ENCODE measurements at regions not wholly inside any gene's neighbourhood (a gene's known extent, or its start where the extent isn't known, plus 50 kb on each side); places are given as distances from the start of the nearest gene placed in this dataset.

- no peaks in the 10 kb centered on the region for H3K79me2 ChIP-seq (ENCODE audit: insufficient read depth)
- TF ChIP-seq GATA2 (CRISPR knock-in tag; IDR thresholded peaks at IDR 0.05) (no peak), NRF1 (IDR thresholded peaks at IDR 0.05; ENCODE audit: low read depth, low read length) (no peak), MEF2A (IDR thresholded peaks at IDR 0.05; ENCODE audit: borderline replicate concordance, low read depth) (no peak), TCF12 (IDR thresholded peaks at IDR 0.05) (no peak), RFX5 (IDR thresholded peaks at IDR 0.05; ENCODE audit: low read length) (no peak)
- TF ChIP-seq, protein P1, sequence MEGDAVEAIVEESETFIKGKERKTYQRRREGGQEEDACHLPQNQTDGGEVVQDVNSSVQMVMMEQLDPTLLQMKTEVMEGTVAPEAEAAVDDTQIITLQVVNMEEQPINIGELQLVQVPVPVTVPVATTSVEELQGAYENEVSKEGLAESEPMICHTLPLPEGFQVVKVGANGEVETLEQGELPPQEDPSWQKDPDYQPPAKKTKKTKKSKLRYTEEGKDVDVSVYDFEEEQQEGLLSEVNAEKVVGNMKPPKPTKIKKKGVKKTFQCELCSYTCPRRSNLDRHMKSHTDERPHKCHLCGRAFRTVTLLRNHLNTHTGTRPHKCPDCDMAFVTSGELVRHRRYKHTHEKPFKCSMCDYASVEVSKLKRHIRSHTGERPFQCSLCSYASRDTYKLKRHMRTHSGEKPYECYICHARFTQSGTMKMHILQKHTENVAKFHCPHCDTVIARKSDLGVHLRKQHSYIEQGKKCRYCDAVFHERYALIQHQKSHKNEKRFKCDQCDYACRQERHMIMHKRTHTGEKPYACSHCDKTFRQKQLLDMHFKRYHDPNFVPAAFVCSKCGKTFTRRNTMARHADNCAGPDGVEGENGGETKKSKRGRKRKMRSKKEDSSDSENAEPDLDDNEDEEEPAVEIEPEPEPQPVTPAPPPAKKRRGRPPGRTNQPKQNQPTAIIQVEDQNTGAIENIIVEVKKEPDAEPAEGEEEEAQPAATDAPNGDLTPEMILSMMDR (IDR thresholded peaks at IDR 0.05): no peak
- TF ChIP-seq, protein P2, sequence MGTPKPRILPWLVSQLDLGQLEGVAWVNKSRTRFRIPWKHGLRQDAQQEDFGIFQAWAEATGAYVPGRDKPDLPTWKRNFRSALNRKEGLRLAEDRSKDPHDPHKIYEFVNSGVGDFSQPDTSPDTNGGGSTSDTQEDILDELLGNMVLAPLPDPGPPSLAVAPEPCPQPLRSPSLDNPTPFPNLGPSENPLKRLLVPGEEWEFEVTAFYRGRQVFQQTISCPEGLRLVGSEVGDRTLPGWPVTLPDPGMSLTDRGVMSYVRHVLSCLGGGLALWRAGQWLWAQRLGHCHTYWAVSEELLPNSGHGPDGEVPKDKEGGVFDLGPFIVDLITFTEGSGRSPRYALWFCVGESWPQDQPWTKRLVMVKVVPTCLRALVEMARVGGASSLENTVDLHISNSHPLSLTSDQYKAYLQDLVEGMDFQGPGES (IDR thresholded peaks at IDR 0.05; ENCODE audit: low read depth, low read length): no peak
- no peaks in the 10 kb centered on the region for H3F3A ChIP-seq (replicated peaks; ENCODE audit: insufficient read depth)
- no peak overlapping the region for H2AFZ ChIP-seq (ENCODE audit: low read depth)
- no peak overlapping the region for H3K9ac ChIP-seq
- H4K20me1 ChIP-seq (ENCODE audit: insufficient read depth): no peaks in the 10 kb centered on the region
- CTCF ChIA-PET: no interaction called here
- H3K4me1 ChIP-seq (ENCODE audit: control insufficient read depth in 1 of 2, insufficient read depth in 2 of 2, low read depth in 1 of 2, low read length in 1 of 2): peaks cover 0 to 3% of the 10 kb centered on the region in 2 experiments; a peak in 1 of 4 replicates
- 80% methylated on average over 6 of the region's 6 CpGs for WGBS (ENCODE audit: low lambda C conversion rate)
- H3K27ac ChIP-seq (ENCODE audit: low read depth in 2 of 2, low read length in 1 of 2): no peak overlapping the region
- H3K4me2 ChIP-seq: no peak overlapping the region
- no peaks in the 10 kb centered on the region for H3K36me3 ChIP-seq (replicated peaks in 1 of 2; ENCODE audit: control insufficient read depth in 1 of 2, insufficient read depth in 2 of 2, low read length in 1 of 2)
- H3K4me3 ChIP-seq (ENCODE audit: low read depth in 2 of 2, low read length in 1 of 2): no peak overlapping the region
- DNase-seq: no peak
- POLR2A ChIA-PET: no interaction called here
- no peaks in the 10 kb centered on the region for H3K9me2 ChIP-seq
- H3K27me3 ChIP-seq (ENCODE audit: insufficient read depth): no peaks in the 10 kb centered on the region
- no peaks in the 10 kb centered on the region for H3K9me3 ChIP-seq
Measured at GRCh38 chr5:144103611-144104485, 66.6 kb downstream of the YIPF5 start.

- Histone ChIP-seq H3K9ac (no peak overlapping the region), H3K36me3 (replicated peaks in 1 of 2; ENCODE audit: control insufficient read depth in 1 of 2, insufficient read depth in 2 of 2, low read length in 1 of 2) (no peaks in the 10 kb centered on the region), H3F3A (replicated peaks; ENCODE audit: insufficient read depth) (no peaks in the 10 kb centered on the region), H3K4me1 (ENCODE audit: control insufficient read depth in 1 of 2, insufficient read depth in 2 of 2, low read depth in 1 of 2, low read length in 1 of 2) (peaks cover 0 to 3% of the 10 kb centered on the region in 2 experiments; a peak in 1 of 4 replicates), H3K9me2 (no peaks in the 10 kb centered on the region), H3K27me3 (ENCODE audit: insufficient read depth) (no peaks in the 10 kb centered on the region), H2AFZ (ENCODE audit: low read depth) (no peak overlapping the region), H3K27ac (ENCODE audit: low read depth in 2 of 2, low read length in 1 of 2) (no peak overlapping the region), H3K4me3 (ENCODE audit: low read depth in 2 of 2, low read length in 1 of 2) (no peak overlapping the region), H3K9me3 (no peaks in the 10 kb centered on the region), H4K20me1 (ENCODE audit: insufficient read depth) (no peaks in the 10 kb centered on the region), H3K4me2 (no peak overlapping the region), H3K79me2 (ENCODE audit: insufficient read depth) (no peaks in the 10 kb centered on the region)
- CTCF ChIA-PET: no interaction called here
- 69% methylated on average over 1 of the region's 1 CpG for WGBS (ENCODE audit: low lambda C conversion rate)
- no peak for DNase-seq
- TF ChIP-seq, protein P3, sequence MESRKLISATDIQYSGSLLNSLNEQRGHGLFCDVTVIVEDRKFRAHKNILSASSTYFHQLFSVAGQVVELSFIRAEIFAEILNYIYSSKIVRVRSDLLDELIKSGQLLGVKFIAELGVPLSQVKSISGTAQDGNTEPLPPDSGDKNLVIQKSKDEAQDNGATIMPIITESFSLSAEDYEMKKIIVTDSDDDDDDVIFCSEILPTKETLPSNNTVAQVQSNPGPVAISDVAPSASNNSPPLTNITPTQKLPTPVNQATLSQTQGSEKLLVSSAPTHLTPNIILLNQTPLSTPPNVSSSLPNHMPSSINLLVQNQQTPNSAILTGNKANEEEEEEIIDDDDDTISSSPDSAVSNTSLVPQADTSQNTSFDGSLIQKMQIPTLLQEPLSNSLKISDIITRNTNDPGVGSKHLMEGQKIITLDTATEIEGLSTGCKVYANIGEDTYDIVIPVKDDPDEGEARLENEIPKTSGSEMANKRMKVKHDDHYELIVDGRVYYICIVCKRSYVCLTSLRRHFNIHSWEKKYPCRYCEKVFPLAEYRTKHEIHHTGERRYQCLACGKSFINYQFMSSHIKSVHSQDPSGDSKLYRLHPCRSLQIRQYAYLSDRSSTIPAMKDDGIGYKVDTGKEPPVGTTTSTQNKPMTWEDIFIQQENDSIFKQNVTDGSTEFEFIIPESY (IDR thresholded peaks at IDR 0.05; ENCODE audit: borderline replicate concordance, low read depth): no peak
- POLR2A ChIA-PET: no interaction called here
Measured at GRCh38 chr5:144105371-144105770, 65.1 kb downstream of the YIPF5 start.
